ENCODE measurements at regions not wholly inside any gene's neighbourhood (a gene's known extent, or its start where the extent isn't known, plus 50 kb on each side); places are given as distances from the start of the nearest gene placed in this dataset.

GRCh38 chr22:47767403-47767802 is 1005.0 kb downstream of the TBC1D22A start:
- Histone ChIP-seq H3K27me3 (ENCODE audit: control insufficient read depth in 1 of 2, insufficient read depth in 2 of 2, low read length in 2 of 2) (no peaks in the 10 kb centered on the region), H3K4me3 (ENCODE audit: low read depth in 1 of 2, low read length in 2 of 2) (no peak overlapping the region), H3K9me3 (ENCODE audit: low read length) (no peaks in the 10 kb centered on the region), H3K4me1 (ENCODE audit: insufficient read depth, low read length) (no peaks in the 10 kb centered on the region), H3K27ac (ENCODE audit: low read depth, low read length) (no peak overlapping the region), H3K9ac (ENCODE audit: low read length) (no peak overlapping the region), H3K36me3 (ENCODE audit: insufficient read depth, low read length) (no peaks in the 10 kb centered on the region)

- Histone ChIP-seq H3K4me1 (ENCODE audit: insufficient read depth, low read length) (no peaks in the 10 kb centered on the region), H3K27me3 (ENCODE audit: control insufficient read depth in 1 of 2, insufficient read depth in 2 of 2, low read length in 2 of 2) (no peaks in the 10 kb centered on the region), H3K27ac (ENCODE audit: low read depth, low read length) (no peak overlapping the region), H3K9me3 (ENCODE audit: low read length) (no peaks in the 10 kb centered on the region), H3K4me3 (ENCODE audit: low read depth in 1 of 2, low read length in 2 of 2) (no peak overlapping the region), H3K9ac (ENCODE audit: low read length) (no peak overlapping the region), H3K36me3 (ENCODE audit: insufficient read depth, low read length) (no peaks in the 10 kb centered on the region)
These were observed 1003.3 kb downstream of the TBC1D22A start for GRCh38 chr22:47765757-47766156.

- H3K27me3 ChIP-seq (ENCODE audit: control insufficient read depth in 1 of 2, insufficient read depth in 2 of 2, low read length in 2 of 2), result no peaks in the 10 kb centered on the region
- no peak overlapping the region for H3K27ac ChIP-seq (ENCODE audit: low read depth, low read length)
- no peaks in the 10 kb centered on the region for H3K36me3 ChIP-seq (ENCODE audit: insufficient read depth, low read length)
- H3K9me3 ChIP-seq (ENCODE audit: low read length), result no peaks in the 10 kb centered on the region
- no peaks in the 10 kb centered on the region for H3K4me1 ChIP-seq (ENCODE audit: insufficient read depth, low read length)
- no peak overlapping the region for H3K9ac ChIP-seq (ENCODE audit: low read length)
- no peak overlapping the region for H3K4me3 ChIP-seq (ENCODE audit: low read depth in 1 of 2, low read length in 2 of 2)
These were observed 999.7 kb downstream of the TBC1D22A start for GRCh38 chr22:47762141-47762540.

- Histone ChIP-seq H3K36me3 (ENCODE audit: insufficient read depth, low read length) (no peaks in the 10 kb centered on the region), H3K9me3 (ENCODE audit: low read length) (no peaks in the 10 kb centered on the region), H3K9ac (ENCODE audit: low read length) (no peak overlapping the region), H3K4me3 (ENCODE audit: low read depth in 1 of 2, low read length in 2 of 2) (no peak overlapping the region), H3K4me1 (ENCODE audit: insufficient read depth, low read length) (no peaks in the 10 kb centered on the region), H3K27me3 (ENCODE audit: control insufficient read depth in 1 of 2, insufficient read depth in 2 of 2, low read length in 2 of 2) (no peaks in the 10 kb centered on the region), H3K27ac (ENCODE audit: low read depth, low read length) (no peak overlapping the region)
These were observed 997.5 kb downstream of the TBC1D22A start for GRCh38 chr22:47759909-47760308.

GRCh38 chr22:47757741-47758140 is 995.3 kb downstream of the TBC1D22A start:
- Histone ChIP-seq H3K4me1 (ENCODE audit: insufficient read depth, low read length) (no peaks in the 10 kb centered on the region), H3K27me3 (ENCODE audit: control insufficient read depth in 1 of 2, insufficient read depth in 2 of 2, low read length in 2 of 2) (no peaks in the 10 kb centered on the region), H3K36me3 (ENCODE audit: insufficient read depth, low read length) (no peaks in the 10 kb centered on the region), H3K9me3 (ENCODE audit: low read length) (no peaks in the 10 kb centered on the region), H3K27ac (ENCODE audit: low read depth, low read length) (no peak overlapping the region), H3K4me3 (ENCODE audit: low read depth in 1 of 2, low read length in 2 of 2) (no peak overlapping the region), H3K9ac (ENCODE audit: low read length) (no peak overlapping the region)

- Histone ChIP-seq H3K9me3 (ENCODE audit: low read length) (no peaks in the 10 kb centered on the region), H3K4me1 (ENCODE audit: insufficient read depth, low read length) (no peaks in the 10 kb centered on the region), H3K27ac (ENCODE audit: low read depth, low read length) (no peak overlapping the region), H3K27me3 (ENCODE audit: control insufficient read depth in 1 of 2, insufficient read depth in 2 of 2, low read length in 2 of 2) (peaks cover 0 to 9% of the 10 kb centered on the region in 2 donors), H3K9ac (ENCODE audit: low read length) (no peak overlapping the region), H3K36me3 (ENCODE audit: insufficient read depth, low read length) (no peaks in the 10 kb centered on the region), H3K4me3 (ENCODE audit: low read depth in 1 of 2, low read length in 2 of 2) (no peak overlapping the region)
These were observed 987.6 kb downstream of the TBC1D22A start for GRCh38 chr22:47750086-47750485.

- peaks cover 0 to 9% of the 10 kb centered on the region in 2 donors for H3K27me3 ChIP-seq (ENCODE audit: control insufficient read depth in 1 of 2, insufficient read depth in 2 of 2, low read length in 2 of 2)
- H3K9ac ChIP-seq (ENCODE audit: low read length), result no peak overlapping the region
These were observed 986.5 kb downstream of the TBC1D22A start for GRCh38 chr22:47748957-47749356.

GRCh38 chr22:47748271-47748670 is 985.8 kb downstream of the TBC1D22A start:
- Histone ChIP-seq H3K27ac (ENCODE audit: low read depth, low read length) (no peak overlapping the region), H3K27me3 (ENCODE audit: control insufficient read depth in 1 of 2, insufficient read depth in 2 of 2, low read length in 2 of 2) (peaks cover 0 to 9% of the 10 kb centered on the region in 2 donors), H3K4me3 (ENCODE audit: low read depth in 1 of 2, low read length in 2 of 2) (no peak overlapping the region), H3K36me3 (ENCODE audit: insufficient read depth, low read length) (no peaks in the 10 kb centered on the region), H3K9me3 (ENCODE audit: low read length) (no peaks in the 10 kb centered on the region), H3K9ac (ENCODE audit: low read length) (no peak overlapping the region), H3K4me1 (ENCODE audit: insufficient read depth, low read length) (no peaks in the 10 kb centered on the region)

More at GRCh38 chr22:47748957-47749356, 986.5 kb downstream of the TBC1D22A start:
- no peaks in the 10 kb centered on the region for H3K4me1 ChIP-seq (ENCODE audit: insufficient read depth, low read length)
- no peak overlapping the region for H3K27ac ChIP-seq (ENCODE audit: low read depth, low read length)
- no peaks in the 10 kb centered on the region for H3K9me3 ChIP-seq (ENCODE audit: low read length)
- no peak overlapping the region for H3K4me3 ChIP-seq (ENCODE audit: low read depth in 1 of 2, low read length in 2 of 2)
- no peaks in the 10 kb centered on the region for H3K36me3 ChIP-seq (ENCODE audit: insufficient read depth, low read length)

- Histone ChIP-seq H3K27me3 (ENCODE audit: control insufficient read depth in 1 of 2, insufficient read depth in 2 of 2, low read length in 2 of 2) (no peaks in the 10 kb centered on the region), H3K9ac (ENCODE audit: low read length) (no peak overlapping the region), H3K4me3 (ENCODE audit: low read depth in 1 of 2, low read length in 2 of 2) (no peak overlapping the region), H3K4me1 (ENCODE audit: insufficient read depth, low read length) (no peaks in the 10 kb centered on the region), H3K9me3 (ENCODE audit: low read length) (no peaks in the 10 kb centered on the region), H3K36me3 (ENCODE audit: insufficient read depth, low read length) (no peaks in the 10 kb centered on the region), H3K27ac (ENCODE audit: low read depth, low read length) (no peak overlapping the region)
These were observed 977.8 kb downstream of the TBC1D22A start for GRCh38 chr22:47740109-47740805.

GRCh38 chr22:47739291-47740015 is 977.0 kb downstream of the TBC1D22A start:
- Histone ChIP-seq H3K27ac (ENCODE audit: low read depth, low read length) (no peak overlapping the region), H3K27me3 (ENCODE audit: control insufficient read depth in 1 of 2, insufficient read depth in 2 of 2, low read length in 2 of 2) (no peaks in the 10 kb centered on the region), H3K9ac (ENCODE audit: low read length) (no peak overlapping the region), H3K4me3 (ENCODE audit: low read depth in 1 of 2, low read length in 2 of 2) (no peak overlapping the region), H3K36me3 (ENCODE audit: insufficient read depth, low read length) (no peaks in the 10 kb centered on the region), H3K9me3 (ENCODE audit: low read length) (no peaks in the 10 kb centered on the region), H3K4me1 (ENCODE audit: insufficient read depth, low read length) (no peaks in the 10 kb centered on the region)

GRCh38 chr22:47738472-47739013 is 976.1 kb downstream of the TBC1D22A start:
- H3K4me3 ChIP-seq (ENCODE audit: low read depth in 1 of 2, low read length in 2 of 2), result no peak overlapping the region
- no peak overlapping the region for H3K9ac ChIP-seq (ENCODE audit: low read length)
- no peaks in the 10 kb centered on the region for H3K27me3 ChIP-seq (ENCODE audit: control insufficient read depth in 1 of 2, insufficient read depth in 2 of 2, low read length in 2 of 2)
- no peaks in the 10 kb centered on the region for H3K9me3 ChIP-seq (ENCODE audit: low read length)
- no peaks in the 10 kb centered on the region for H3K4me1 ChIP-seq (ENCODE audit: insufficient read depth, low read length)
- H3K36me3 ChIP-seq (ENCODE audit: insufficient read depth, low read length), result no peaks in the 10 kb centered on the region
- H3K27ac ChIP-seq (ENCODE audit: low read depth, low read length), result no peak overlapping the region
